WI38 (cell line): ENCODE measurements at regions not wholly inside any gene's neighbourhood (a gene's known extent, or its start where the extent isn't known, plus 50 kb on each side); places are given as distances from the start of the nearest gene placed in this dataset.

ENCODE experiments used
- H3K4me3 ChIP-seq: 2 replicates; pipeline ENCODE4 v1.5.1; 2011; ENCODE audit warnings: low read depth, mild to moderate bottlenecking, control low read depth, low read length
- CTCF ChIP-seq: IDR thresholded peaks from 2 replicates; pipeline ENCODE4 v1.5.1; 2012; ENCODE audit warnings: low read depth, mild to moderate bottlenecking, control low read depth, low read length

GRCh38 chr9:69985971-69986370 lies 57.7 kb upstream of the MAMDC2 start:
- no peak for TF ChIP-seq CTCF
- H3K4me3 ChIP-seq: no peak overlapping the region

GRCh38 chr9:69986970-69987369 lies 56.7 kb upstream of the MAMDC2 start:
- TF ChIP-seq CTCF: no peak

GRCh38 chr9:69987457-69987856 lies 56.2 kb upstream of the MAMDC2 start:
- H3K4me3 ChIP-seq: no peak overlapping the region

More at GRCh38 chr9:69986970-69987369, 56.7 kb upstream of the MAMDC2 start:
- no peak overlapping the region for H3K4me3 ChIP-seq

GRCh38 chr9:69993110-69993509 lies 50.5 kb upstream of the MAMDC2 start:
- TF ChIP-seq CTCF: no peak

More at GRCh38 chr9:69987457-69987856, 56.2 kb upstream of the MAMDC2 start:
- TF ChIP-seq CTCF: no peak

More at GRCh38 chr9:69993110-69993509, 50.5 kb upstream of the MAMDC2 start:
- H3K4me3 ChIP-seq: no peak overlapping the region
